SH-SY5Y (cell line): ENCODE measurements at regions not wholly inside any gene's neighbourhood (a gene's known extent, or its start where the extent isn't known, plus 50 kb on each side); places are given as distances from the start of the nearest gene placed in this dataset.

ENCODE experiments used
- GATA2 ChIP-seq: IDR thresholded peaks from 2 replicates; pipeline ENCODE4 v1.6.1; 2011; ENCODE audit warnings: mild to moderate bottlenecking, low read depth, low read length
- GATA3 ChIP-seq: IDR thresholded peaks from 2 replicates; pipeline ENCODE4 v1.6.1; 2011; ENCODE audit warnings: low read depth, mild to moderate bottlenecking, low read length, moderate library complexity

DNA sequence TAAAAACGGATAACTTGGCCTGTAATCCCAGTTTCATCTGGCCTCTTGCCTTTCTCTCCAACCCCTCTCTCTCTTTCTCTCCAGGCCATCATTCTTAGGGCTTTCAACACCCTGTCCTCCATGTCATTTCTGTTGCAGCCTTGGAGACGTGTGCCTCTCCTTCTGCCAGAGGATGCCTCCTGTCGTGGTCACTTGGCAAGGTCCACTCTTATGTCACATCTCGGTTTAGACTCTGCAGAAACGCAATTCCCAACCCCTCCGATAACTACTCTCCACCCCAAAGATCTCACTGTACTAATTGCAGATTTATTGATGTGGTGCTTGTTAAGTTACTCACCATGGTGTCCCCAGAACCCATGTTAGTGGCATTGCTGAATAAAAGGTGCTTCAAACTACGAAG is 787.3 kb upstream of the RBFOX1 start:
- TF ChIP-seq GATA3 (no peak), GATA2 (no peak)
